GM12878 (cell line): ENCODE measurements at regions not wholly inside any gene's neighbourhood (a gene's known extent, or its start where the extent isn't known, plus 50 kb on each side); places are given as distances from the start of the nearest gene placed in this dataset.

Experiments
- BHLHE40 ChIP-seq, 2 experiments: fragments of 450-650 bp in 1 of 2; IDR thresholded peaks; 2 replicates each; pipeline ENCODE4 v1.6.1; 2011 to 2017; ENCODE audit warnings: low read depth in 2 of 2, borderline replicate concordance in 1 of 2, improper control_type of control experiment in 1 of 2, low read length in 1 of 2, mild to moderate bottlenecking in 1 of 2
- CTCF ChIP-seq, 3 experiments: IDR thresholded peaks in 2 of 3; conservative IDR thresholded peaks in 1 of 3; 2 replicates each; pipeline ENCODE4 v1.5.1; 2011; ENCODE audit warnings: low read depth in 3 of 3, low read length in 3 of 3, mild to moderate bottlenecking in 3 of 3, control low read depth in 2 of 3, moderate library complexity in 2 of 3, inconsistent platforms in 1 of 3, mixed read lengths in 1 of 3; ENCODE audit not compliant: control insufficient read depth in 2 of 3, insufficient read depth in 1 of 3; ENCODE audit errors: extremely low read depth in 1 of 3
- EP300 ChIP-seq, 2 experiments: fragments of 150-350 bp in 1 of 2; IDR thresholded peaks; 2 replicates each; pipeline ENCODE4 v1.6.1; 2011 to 2012; ENCODE audit warnings: low read depth in 2 of 2, low read length in 2 of 2, borderline replicate concordance in 1 of 2, improper control_type of control experiment in 1 of 2, inconsistent platforms in 1 of 2; ENCODE audit not compliant: control insufficient read depth in 1 of 2
- GABPA ChIP-seq: IDR thresholded peaks from 2 replicates; pipeline ENCODE4 v1.6.1; 2014; ENCODE audit warnings: antibody characterized with exemption, low read depth, mild to moderate bottlenecking, inconsistent platforms
- NRF1 ChIP-seq: conservative IDR thresholded peaks from 2 replicates; pipeline ENCODE4 v1.6.1; 2011; ENCODE audit warnings: mild to moderate bottlenecking, low read depth, low read length, improper control_type of control experiment
- SRF ChIP-seq, 2 experiments: IDR thresholded peaks; 2 replicates each; pipeline ENCODE4 v1.6.1; 2011; ENCODE audit warnings: low read depth in 2 of 2, low read length in 2 of 2, mild to moderate bottlenecking in 1 of 2, moderate library complexity in 1 of 2

DNA sequence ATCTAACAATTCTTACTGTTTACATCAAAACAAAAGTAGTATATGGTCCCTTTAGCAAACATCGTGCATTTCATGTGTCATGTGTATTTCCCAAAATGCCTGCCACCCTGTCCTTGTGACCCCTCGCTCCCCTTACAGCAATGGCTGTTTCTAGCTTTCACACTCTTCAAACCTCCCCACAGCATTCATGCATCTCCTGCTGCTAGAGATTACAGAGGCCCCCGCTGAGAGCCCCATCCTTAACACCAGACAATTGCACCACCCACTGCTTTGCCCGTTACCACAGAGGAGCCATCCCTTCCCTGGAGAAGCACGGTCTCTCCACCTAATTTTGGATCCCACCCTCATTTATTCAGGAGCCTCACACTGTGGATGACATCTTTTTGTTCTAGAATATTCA lies 149.7 kb upstream of the IRX4 start:
- TF ChIP-seq CTCF (IDR thresholded peaks at IDR 0.05 in 2 of 3, conservative IDR thresholded peaks at IDR 0.05 in 1 of 3; ENCODE audit: control insufficient read depth in 2 of 3, extremely low read depth in 1 of 3, insufficient read depth in 1 of 3, low read depth in 3 of 3, low read length in 3 of 3) (no peak), GABPA (no peak), BHLHE40 (IDR thresholded peaks at IDR 0.05; ENCODE audit: borderline replicate concordance in 1 of 2, low read depth in 2 of 2, low read length in 1 of 2) (no peak), EP300 (IDR thresholded peaks at IDR 0.05; ENCODE audit: borderline replicate concordance in 1 of 2, control insufficient read depth in 1 of 2, low read depth in 2 of 2, low read length in 2 of 2) (no peak), SRF (IDR thresholded peaks at IDR 0.05; ENCODE audit: low read depth in 2 of 2, low read length in 2 of 2) (no peak), NRF1 (no peak)
